CD4-positive, alpha-beta T cell (primary cell): ENCODE measurements at regions not wholly inside any gene's neighbourhood (a gene's known extent, or its start where the extent isn't known, plus 50 kb on each side); places are given as distances from the start of the nearest gene placed in this dataset.

Experiments used
- ATAC-seq: fragments of 200-7000 bp; cut with Tn5 transposase; one replicate; pipeline ENCODE4 v1.10.0; 2022; ENCODE audit warnings: mild to moderate bottlenecking; ENCODE audit not compliant: poor library complexity
- CTCF ChIA-PET: fragments of 350-600 bp; sonication (Branson Sonifier 250); formaldehyde crosslinking; loops from one replicate; lab custom pipeline; 2021; ENCODE audit warnings: antibody characterized with exemption, inconsistent platforms; lab: Charles Lee
- POLR2A ChIA-PET: fragments of 350-600 bp; sonication (Branson Sonifier 250); formaldehyde crosslinking; loops from one replicate; lab custom pipeline; 2021; ENCODE audit warnings: antibody characterized with exemption, inconsistent platforms; lab: Charles Lee
- DNase-seq, 14 experiments: peaks; one replicate each; pipeline ENCODE4 v3.0.0-alpha.2; 2013 to 2020; ENCODE audit warnings: mixed read lengths in 2 of 14
- H3K27ac ChIP-seq, 2 donors: one replicate each; pipeline versions ENCODE4 v1.5.1 to v1.7.0; 2013; ENCODE audit warnings: low read length in 2 of 2, low read depth in 1 of 2, mild to moderate bottlenecking in 1 of 2
- H3K27me3 ChIP-seq, 2 experiments: 1 replicate in 1 of 2; 2 replicates in 1 of 2; pipeline versions ENCODE4 v1.6.1 to v1.7.0; 2013; ENCODE audit warnings: low read length in 2 of 2, control low read depth in 1 of 2, mild to moderate bottlenecking in 1 of 2, moderate library complexity in 1 of 2; ENCODE audit not compliant: insufficient read depth in 2 of 2, control insufficient read depth in 1 of 2
- H3K36me3 ChIP-seq: one replicate; pipeline ENCODE4 v1.6.1; 2013; ENCODE audit warnings: low read length, control low read depth; ENCODE audit not compliant: insufficient read depth
- H3K4me1 ChIP-seq: one replicate; pipeline ENCODE4 v1.6.1; 2013; ENCODE audit warnings: low read length, control low read depth; ENCODE audit not compliant: insufficient read depth
- H3K4me3 ChIP-seq: one replicate; pipeline ENCODE4 v1.5.1; 2013; ENCODE audit warnings: mild to moderate bottlenecking, low read length, moderate library complexity
- H3K9me3 ChIP-seq, 2 experiments: 1 replicate in 1 of 2; 2 replicates in 1 of 2; pipeline versions ENCODE4 v1.6.1 to v1.7.0; 2013; ENCODE audit warnings: low read length in 2 of 2, mild to moderate bottlenecking in 2 of 2, control low read depth in 1 of 2, moderate library complexity in 1 of 2; ENCODE audit not compliant: control insufficient read depth in 1 of 2, insufficient read depth in 1 of 2
- H3K27ac Mint-ChIP-seq: one replicate; pipeline ENCODE4 v1.8.0; 2020; ENCODE audit warnings: mixed read lengths
- H3K27me3 Mint-ChIP-seq: one replicate; pipeline ENCODE4 v1.8.0; 2021; ENCODE audit warnings: mixed read lengths
- H3K36me3 Mint-ChIP-seq: one replicate; pipeline ENCODE4 v1.8.0; 2021; ENCODE audit warnings: low read depth, mixed read lengths
- H3K4me1 Mint-ChIP-seq: one replicate; pipeline ENCODE4 v1.8.0; 2021; ENCODE audit warnings: low read depth, mixed read lengths
- H3K4me3 Mint-ChIP-seq: one replicate; pipeline ENCODE4 v1.8.0; 2020; ENCODE audit warnings: mild to moderate bottlenecking, mixed read lengths
- H3K9me3 Mint-ChIP-seq: one replicate; pipeline ENCODE4 v1.8.0; 2020; ENCODE audit warnings: mixed read lengths
- intact Hi-C, 2 experiments: fragments of 100-400 bp; cut with DNase I in 1 of 2; cut with micrococcal nuclease in 1 of 2; formaldehyde crosslinking; loops; one replicate each; pipeline versions ENCODE4 v1.15.1 to v1.9.0; 2023 to 2025; cut with DNase I, micrococcal nuclease
- TF ChIP-seq, protein P1 (sequence below): fragments of 200-600 bp; IDR thresholded peaks from one replicate; pipeline ENCODE4 v1.8.0; 2022; ENCODE audit warnings: antibody characterized with exemption, mild to moderate bottlenecking

DNA sequence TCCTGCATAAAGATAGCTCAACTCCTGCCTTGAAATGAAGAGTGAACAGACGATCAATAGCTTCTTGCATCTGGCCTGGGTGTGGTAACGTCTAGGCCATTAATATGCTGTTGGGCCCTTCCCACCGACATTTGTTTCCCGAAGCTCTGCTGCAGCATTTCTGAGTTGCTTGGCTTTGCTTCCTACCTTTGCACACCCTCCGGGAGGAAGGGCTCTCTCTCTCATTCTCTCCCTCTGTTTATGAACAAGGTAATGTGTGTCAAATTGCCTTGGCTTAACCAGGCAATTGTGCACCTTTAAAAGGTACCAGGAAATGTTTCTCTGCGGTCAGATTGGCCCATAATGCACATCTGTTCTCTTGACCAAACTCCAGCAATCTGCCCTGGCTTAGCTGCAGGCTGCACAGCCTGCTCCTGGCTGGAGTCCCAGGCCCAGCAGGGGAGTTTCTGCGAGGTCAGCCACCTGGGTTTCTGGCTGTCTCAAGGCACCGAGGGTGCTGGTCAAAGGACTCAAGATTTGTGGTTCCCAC lies 223.7 kb downstream of the SNX10 start:
- H3K36me3 ChIP-seq, result no peaks in the 10 kb centered on the region
- TF ChIP-seq, protein P1, sequence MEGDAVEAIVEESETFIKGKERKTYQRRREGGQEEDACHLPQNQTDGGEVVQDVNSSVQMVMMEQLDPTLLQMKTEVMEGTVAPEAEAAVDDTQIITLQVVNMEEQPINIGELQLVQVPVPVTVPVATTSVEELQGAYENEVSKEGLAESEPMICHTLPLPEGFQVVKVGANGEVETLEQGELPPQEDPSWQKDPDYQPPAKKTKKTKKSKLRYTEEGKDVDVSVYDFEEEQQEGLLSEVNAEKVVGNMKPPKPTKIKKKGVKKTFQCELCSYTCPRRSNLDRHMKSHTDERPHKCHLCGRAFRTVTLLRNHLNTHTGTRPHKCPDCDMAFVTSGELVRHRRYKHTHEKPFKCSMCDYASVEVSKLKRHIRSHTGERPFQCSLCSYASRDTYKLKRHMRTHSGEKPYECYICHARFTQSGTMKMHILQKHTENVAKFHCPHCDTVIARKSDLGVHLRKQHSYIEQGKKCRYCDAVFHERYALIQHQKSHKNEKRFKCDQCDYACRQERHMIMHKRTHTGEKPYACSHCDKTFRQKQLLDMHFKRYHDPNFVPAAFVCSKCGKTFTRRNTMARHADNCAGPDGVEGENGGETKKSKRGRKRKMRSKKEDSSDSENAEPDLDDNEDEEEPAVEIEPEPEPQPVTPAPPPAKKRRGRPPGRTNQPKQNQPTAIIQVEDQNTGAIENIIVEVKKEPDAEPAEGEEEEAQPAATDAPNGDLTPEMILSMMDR, result no peak
- H3K4me3 Mint-ChIP-seq, result no peak overlapping the region
- intact Hi-C loops, result no loop called here
- DNase-seq (no peak), ATAC-seq (no peak)
- H3K27ac Mint-ChIP-seq, result no peak overlapping the region
- H3K9me3 ChIP-seq, result no peaks in the 10 kb centered on the region
- no peaks in the 10 kb centered on the region for H3K36me3 Mint-ChIP-seq
- H3K4me3 ChIP-seq, result no peak overlapping the region
- POLR2A ChIA-PET, result no interaction called here
- H3K9me3 Mint-ChIP-seq, result peaks cover 2% of the 10 kb centered on the region
- no peak overlapping the region for H3K27ac ChIP-seq
- no peaks in the 10 kb centered on the region for H3K4me1 ChIP-seq
- no peaks in the 10 kb centered on the region for H3K4me1 Mint-ChIP-seq
- peaks cover 0 to 3% of the 10 kb centered on the region in 2 experiments for H3K27me3 ChIP-seq
- H3K27me3 Mint-ChIP-seq, result peaks cover 9% of the 10 kb centered on the region
- CTCF ChIA-PET, result no interaction called here

DNA sequence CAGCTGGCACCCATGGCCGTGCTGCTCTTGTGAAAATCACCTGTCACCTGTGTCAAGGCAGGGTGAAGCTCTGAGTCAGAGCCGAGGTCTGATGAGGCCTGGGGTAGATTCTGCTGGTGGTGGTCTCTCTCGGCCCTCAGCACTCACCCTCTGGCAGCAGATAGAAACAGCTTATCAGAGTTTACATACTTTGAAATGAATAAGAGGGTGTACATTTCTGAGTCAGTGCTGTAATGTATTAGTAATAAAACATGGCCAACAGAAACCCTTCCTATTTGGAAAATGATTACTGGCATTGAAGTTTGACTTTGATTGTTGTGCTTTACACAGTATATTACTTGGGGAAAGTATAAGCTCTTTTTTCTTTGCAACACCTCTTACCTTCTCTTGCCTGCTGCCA lies 228.8 kb downstream of the SNX10 start:
- no peaks in the 10 kb centered on the region for H3K4me1 ChIP-seq
- DNase-seq, result no peak
- H3K4me3 ChIP-seq, result no peak overlapping the region
- POLR2A ChIA-PET, result no interaction called here
- CTCF ChIA-PET, result no interaction called here
- Mint-ChIP-seq H3K27me3 (peaks cover 14% of the 10 kb centered on the region), H3K4me1 (no peaks in the 10 kb centered on the region), H3K27ac (no peak overlapping the region), H3K9me3 (peaks cover 5% of the 10 kb centered on the region), H3K36me3 (no peaks in the 10 kb centered on the region), H3K4me3 (no peak overlapping the region)
- no peak for ATAC-seq
- peaks cover 0 to 2% of the 10 kb centered on the region in 2 experiments for H3K27me3 ChIP-seq
- no peaks in the 10 kb centered on the region for H3K36me3 ChIP-seq
- intact Hi-C loops, result no loop called here
- H3K9me3 ChIP-seq, result no peaks in the 10 kb centered on the region
- TF ChIP-seq, protein P1, result no peak
- H3K27ac ChIP-seq, result no peak overlapping the region

DNA sequence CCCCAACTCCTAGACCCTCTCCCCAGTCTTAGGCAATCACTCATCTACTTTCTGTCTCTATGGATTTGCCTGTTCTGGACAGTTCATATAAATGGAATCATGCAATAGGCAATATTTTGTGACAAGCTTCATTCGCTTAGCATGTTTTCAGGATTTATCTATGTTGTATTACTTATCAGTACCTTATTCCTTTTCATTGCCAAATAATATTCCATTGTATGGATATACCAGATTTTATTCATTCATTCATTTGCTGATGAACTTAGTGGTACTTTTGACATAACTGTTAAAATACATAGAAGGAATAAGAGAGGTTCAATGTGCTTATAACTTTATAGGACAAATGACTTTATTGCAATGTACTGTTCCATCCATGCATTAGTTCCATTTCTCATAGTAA lies 231.0 kb downstream of the SNX10 start:
- H3K27me3 Mint-ChIP-seq, result peaks cover 9% of the 10 kb centered on the region
- no peaks in the 10 kb centered on the region for H3K9me3 ChIP-seq
- no peak overlapping the region for H3K27ac Mint-ChIP-seq
- peaks cover 0 to 2% of the 10 kb centered on the region in 2 experiments for H3K27me3 ChIP-seq
- no peak overlapping the region for H3K4me3 ChIP-seq
- intact Hi-C loops, result no loop called here
- no peaks in the 10 kb centered on the region for H3K4me1 Mint-ChIP-seq
- no peaks in the 10 kb centered on the region for H3K36me3 Mint-ChIP-seq
- ATAC-seq (no peak), DNase-seq (no peak)
- no peaks in the 10 kb centered on the region for H3K4me1 ChIP-seq
- CTCF ChIA-PET, result no interaction called here
- TF ChIP-seq, protein P1, result no peak
- H3K4me3 Mint-ChIP-seq, result no peak overlapping the region
- H3K27ac ChIP-seq, result no peak overlapping the region
- H3K36me3 ChIP-seq, result no peaks in the 10 kb centered on the region
- H3K9me3 Mint-ChIP-seq, result peaks cover 5% of the 10 kb centered on the region
- POLR2A ChIA-PET, result no interaction called here
